ENCODE measurements at regions not wholly inside any gene's neighbourhood (a gene's known extent, or its start where the extent isn't known, plus 50 kb on each side); places are given as distances from the start of the nearest gene placed in this dataset.
"Not testable (repeated sequence)": the region's sequence is repeated elsewhere in the genome, so short reads cannot be mapped to it uniquely, and the experiment has no call there.

DNA sequence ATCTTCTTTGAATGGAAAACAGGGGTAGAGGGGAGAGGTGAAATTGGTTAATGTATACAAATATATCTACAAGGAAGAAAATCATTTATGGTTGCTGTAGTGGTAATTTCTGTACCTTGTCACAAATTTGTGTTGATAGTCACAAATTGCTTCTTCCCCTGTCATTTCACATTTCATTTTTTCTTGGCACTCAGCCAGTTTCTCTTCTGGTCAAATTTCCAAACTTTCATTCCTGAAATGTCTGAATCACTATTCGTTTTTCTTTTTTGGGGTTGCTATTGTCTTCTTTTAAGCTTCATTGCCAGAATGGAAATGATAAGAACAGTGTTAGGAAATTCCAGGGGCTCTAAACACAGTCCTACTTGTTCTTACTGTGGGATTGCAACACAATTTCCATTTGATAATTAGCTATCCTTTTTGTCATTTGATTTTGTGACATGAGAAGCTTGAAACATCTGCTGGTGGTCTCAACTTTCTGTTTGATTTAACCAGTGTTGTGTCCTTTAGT is 136.0 kb upstream of the GCFC2 start:
- no peak overlapping the region for H3K4me3 ChIP-seq (ENCODE audit: low read depth, low read length)
- CTCF ChIA-PET = interaction anchor here (0.7 kb wide), 1 partner anchor 12 kb away, joined by 4 read pairs; no protein-coding TSS in a partner anchor

DNA sequence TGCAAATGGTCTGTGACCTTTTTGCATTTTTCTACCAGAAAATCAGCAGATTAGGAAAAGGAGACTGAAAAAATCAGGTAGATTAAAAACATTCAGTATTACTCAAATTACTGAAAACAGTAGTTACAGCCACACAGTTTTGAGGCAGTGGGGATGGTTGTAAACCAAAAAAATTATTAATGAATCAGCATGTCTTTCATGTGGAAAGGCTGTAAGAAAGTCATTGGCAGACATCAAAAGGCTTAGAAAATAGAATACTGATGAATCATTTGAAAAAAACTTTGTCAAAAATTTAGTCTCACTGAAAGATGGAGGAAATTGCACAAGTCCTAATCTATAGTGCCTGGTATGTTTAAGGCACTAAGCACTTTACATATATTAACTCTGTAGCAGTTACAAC is 133.9 kb upstream of the GCFC2 start:
- Histone ChIP-seq H3K27ac (ENCODE audit: extremely low read depth, low read depth, low read length) (no peak overlapping the region), H3K36me3 (ENCODE audit: control insufficient read depth in 2 of 2, insufficient read depth in 1 of 2, low read length in 2 of 2) (no peaks in the 10 kb centered on the region), H3K9me3 (ENCODE audit: control insufficient read depth, insufficient read depth, low read depth, low read length) (no peaks in the 10 kb centered on the region), H3K4me3 (ENCODE audit: low read depth, low read length) (no peak overlapping the region), H3K4me1 (ENCODE audit: control insufficient read depth, insufficient read depth, low read length) (no peaks in the 10 kb centered on the region)
- TF ChIP-seq, protein P1, sequence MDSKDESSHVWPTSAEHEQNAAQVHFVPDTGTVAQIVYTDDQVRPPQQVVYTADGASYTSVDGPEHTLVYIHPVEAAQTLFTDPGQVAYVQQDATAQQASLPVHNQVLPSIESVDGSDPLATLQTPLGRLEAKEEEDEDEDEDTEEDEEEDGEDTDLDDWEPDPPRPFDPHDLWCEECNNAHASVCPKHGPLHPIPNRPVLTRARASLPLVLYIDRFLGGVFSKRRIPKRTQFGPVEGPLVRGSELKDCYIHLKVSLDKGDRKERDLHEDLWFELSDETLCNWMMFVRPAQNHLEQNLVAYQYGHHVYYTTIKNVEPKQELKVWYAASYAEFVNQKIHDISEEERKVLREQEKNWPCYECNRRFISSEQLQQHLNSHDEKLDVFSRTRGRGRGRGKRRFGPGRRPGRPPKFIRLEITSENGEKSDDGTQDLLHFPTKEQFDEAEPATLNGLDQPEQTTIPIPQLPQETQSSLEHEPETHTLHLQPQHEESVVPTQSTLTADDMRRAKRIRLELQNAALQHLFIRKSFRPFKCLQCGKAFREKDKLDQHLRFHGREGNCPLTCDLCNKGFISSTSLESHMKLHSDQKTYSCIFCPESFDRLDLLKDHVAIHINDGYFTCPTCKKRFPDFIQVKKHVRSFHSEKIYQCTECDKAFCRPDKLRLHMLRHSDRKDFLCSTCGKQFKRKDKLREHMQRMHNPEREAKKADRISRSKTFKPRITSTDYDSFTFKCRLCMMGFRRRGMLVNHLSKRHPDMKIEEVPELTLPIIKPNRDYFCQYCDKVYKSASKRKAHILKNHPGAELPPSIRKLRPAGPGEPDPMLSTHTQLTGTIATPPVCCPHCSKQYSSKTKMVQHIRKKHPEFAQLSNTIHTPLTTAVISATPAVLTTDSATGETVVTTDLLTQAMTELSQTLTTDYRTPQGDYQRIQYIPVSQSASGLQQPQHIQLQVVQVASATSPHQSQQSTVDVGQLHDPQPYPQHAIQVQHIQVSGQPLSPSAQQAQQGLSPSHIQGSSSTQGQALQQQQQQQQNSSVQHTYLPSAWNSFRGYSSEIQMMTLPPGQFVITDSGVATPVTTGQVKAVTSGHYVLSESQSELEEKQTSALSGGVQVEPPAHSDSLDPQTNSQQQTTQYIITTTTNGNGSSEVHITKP (tag by site-specific recombination; IDR thresholded peaks at IDR 0.05) = no peak
- TF ChIP-seq ZNF16 (tag by site-specific recombination; IDR thresholded peaks at IDR 0.05; ENCODE audit: low read depth) (no peak), KLF10 (tag by site-specific recombination; IDR thresholded peaks at IDR 0.05) (no peak), GLI4 (tag by site-specific recombination; IDR thresholded peaks at IDR 0.05) (no peak), ZNF366 (tag by site-specific recombination; conservative IDR thresholded peaks at IDR 0.05) (no peak), ZNF394 (tag by site-specific recombination; IDR thresholded peaks at IDR 0.05; ENCODE audit: borderline replicate concordance) (no peak), ZNF324 (tag by site-specific recombination; IDR thresholded peaks at IDR 0.05) (no peak), ZNF248 (tag by site-specific recombination; IDR thresholded peaks at IDR 0.05) (no peak), ZBTB1 (tag by site-specific recombination; IDR thresholded peaks at IDR 0.05) (no peak), ZNF596 (tag by site-specific recombination; IDR thresholded peaks at IDR 0.05) (no peak)
- TF ChIP-seq, protein P2, sequence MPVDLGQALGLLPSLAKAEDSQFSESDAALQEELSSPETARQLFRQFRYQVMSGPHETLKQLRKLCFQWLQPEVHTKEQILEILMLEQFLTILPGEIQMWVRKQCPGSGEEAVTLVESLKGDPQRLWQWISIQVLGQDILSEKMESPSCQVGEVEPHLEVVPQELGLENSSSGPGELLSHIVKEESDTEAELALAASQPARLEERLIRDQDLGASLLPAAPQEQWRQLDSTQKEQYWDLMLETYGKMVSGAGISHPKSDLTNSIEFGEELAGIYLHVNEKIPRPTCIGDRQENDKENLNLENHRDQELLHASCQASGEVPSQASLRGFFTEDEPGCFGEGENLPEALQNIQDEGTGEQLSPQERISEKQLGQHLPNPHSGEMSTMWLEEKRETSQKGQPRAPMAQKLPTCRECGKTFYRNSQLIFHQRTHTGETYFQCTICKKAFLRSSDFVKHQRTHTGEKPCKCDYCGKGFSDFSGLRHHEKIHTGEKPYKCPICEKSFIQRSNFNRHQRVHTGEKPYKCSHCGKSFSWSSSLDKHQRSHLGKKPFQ (tag by site-specific recombination; IDR thresholded peaks at IDR 0.05) = no peak
- TF ChIP-seq, protein P3, sequence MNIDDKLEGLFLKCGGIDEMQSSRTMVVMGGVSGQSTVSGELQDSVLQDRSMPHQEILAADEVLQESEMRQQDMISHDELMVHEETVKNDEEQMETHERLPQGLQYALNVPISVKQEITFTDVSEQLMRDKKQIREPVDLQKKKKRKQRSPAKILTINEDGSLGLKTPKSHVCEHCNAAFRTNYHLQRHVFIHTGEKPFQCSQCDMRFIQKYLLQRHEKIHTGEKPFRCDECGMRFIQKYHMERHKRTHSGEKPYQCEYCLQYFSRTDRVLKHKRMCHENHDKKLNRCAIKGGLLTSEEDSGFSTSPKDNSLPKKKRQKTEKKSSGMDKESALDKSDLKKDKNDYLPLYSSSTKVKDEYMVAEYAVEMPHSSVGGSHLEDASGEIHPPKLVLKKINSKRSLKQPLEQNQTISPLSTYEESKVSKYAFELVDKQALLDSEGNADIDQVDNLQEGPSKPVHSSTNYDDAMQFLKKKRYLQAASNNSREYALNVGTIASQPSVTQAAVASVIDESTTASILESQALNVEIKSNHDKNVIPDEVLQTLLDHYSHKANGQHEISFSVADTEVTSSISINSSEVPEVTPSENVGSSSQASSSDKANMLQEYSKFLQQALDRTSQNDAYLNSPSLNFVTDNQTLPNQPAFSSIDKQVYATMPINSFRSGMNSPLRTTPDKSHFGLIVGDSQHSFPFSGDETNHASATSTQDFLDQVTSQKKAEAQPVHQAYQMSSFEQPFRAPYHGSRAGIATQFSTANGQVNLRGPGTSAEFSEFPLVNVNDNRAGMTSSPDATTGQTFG (tag by site-specific recombination; IDR thresholded peaks at IDR 0.05; ENCODE audit: borderline replicate concordance) = no peak
- TF ChIP-seq, protein P4, sequence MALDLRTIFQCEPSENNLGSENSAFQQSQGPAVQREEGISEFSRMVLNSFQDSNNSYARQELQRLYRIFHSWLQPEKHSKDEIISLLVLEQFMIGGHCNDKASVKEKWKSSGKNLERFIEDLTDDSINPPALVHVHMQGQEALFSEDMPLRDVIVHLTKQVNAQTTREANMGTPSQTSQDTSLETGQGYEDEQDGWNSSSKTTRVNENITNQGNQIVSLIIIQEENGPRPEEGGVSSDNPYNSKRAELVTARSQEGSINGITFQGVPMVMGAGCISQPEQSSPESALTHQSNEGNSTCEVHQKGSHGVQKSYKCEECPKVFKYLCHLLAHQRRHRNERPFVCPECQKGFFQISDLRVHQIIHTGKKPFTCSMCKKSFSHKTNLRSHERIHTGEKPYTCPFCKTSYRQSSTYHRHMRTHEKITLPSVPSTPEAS (tag by site-specific recombination; IDR thresholded peaks at IDR 0.05) = no peak
- ChIA-PET CTCF (no interaction called here), POLR2A (no interaction called here)

More for the DNA sequence above, 136.0 kb upstream of the GCFC2 start:
- no peak for TF ChIP-seq ZNF132 (tag by site-specific recombination; IDR thresholded peaks at IDR 0.05; ENCODE audit: borderline replicate concordance)
- no peak for TF ChIP-seq ZNF16 (tag by site-specific recombination; IDR thresholded peaks at IDR 0.05; ENCODE audit: low read depth)
- TF ChIP-seq REPIN1 (tag by site-specific recombination; IDR thresholded peaks at IDR 0.05; ENCODE audit: low read depth) = no peak
- TF ChIP-seq GLI2 (tag by site-specific recombination; IDR thresholded peaks at IDR 0.05; ENCODE audit: borderline replicate concordance, low read depth) = no peak
- Histone ChIP-seq H3K9me3 (ENCODE audit: control insufficient read depth, insufficient read depth, low read depth, low read length) (no peaks in the 10 kb centered on the region), H3K4me1 (ENCODE audit: control insufficient read depth, insufficient read depth, low read length) (no peaks in the 10 kb centered on the region), H3K27ac (ENCODE audit: extremely low read depth, low read depth, low read length) (no peak overlapping the region), H3K36me3 (ENCODE audit: control insufficient read depth in 2 of 2, insufficient read depth in 1 of 2, low read length in 2 of 2) (no peaks in the 10 kb centered on the region)
- POLR2A ChIA-PET = no interaction called here

DNA sequence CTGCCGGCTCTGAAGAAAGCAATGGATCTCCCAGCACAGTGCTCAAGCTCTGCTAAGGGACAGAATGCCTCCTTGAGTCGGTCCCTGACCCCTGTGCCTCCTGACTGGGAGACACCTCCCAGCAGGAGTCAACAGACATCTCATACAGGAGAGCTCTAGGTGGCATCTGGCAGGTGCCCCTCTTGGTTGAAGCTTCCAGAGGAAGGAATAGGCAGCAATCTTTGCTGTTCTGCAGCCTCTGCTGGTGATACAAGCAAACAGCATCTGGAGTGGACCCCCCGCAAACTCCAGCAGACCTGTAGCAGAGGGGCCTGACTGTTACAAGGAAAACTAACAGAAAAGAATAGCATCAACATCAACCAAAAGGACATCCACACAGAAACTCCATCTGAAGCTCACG is 123.9 kb upstream of the GCFC2 start:
- H3K36me3 ChIP-seq (ENCODE audit: control insufficient read depth in 2 of 2, insufficient read depth in 1 of 2, low read length in 2 of 2); H3K4me1 ChIP-seq (ENCODE audit: control insufficient read depth, insufficient read depth, low read length); H3K4me3 ChIP-seq (ENCODE audit: low read depth, low read length); H3K27ac ChIP-seq (ENCODE audit: extremely low read depth, low read depth, low read length); H3K9me3 ChIP-seq (ENCODE audit: control insufficient read depth, insufficient read depth, low read depth, low read length); POLR2A ChIA-PET: not testable (repeated sequence)
- CTCF ChIA-PET = interaction anchor here (0.6 to 1.1 kb wide), 2 partner anchors 12 to 46 kb away, joined by 3 to 4 read pairs; no protein-coding TSS in a partner anchor

Data from HEK293 (cell line).